Gastrocnemius medialis (tissue), 4 donors: ENCODE measurements at regions not wholly inside any gene's neighbourhood (a gene's known extent, or its start where the extent isn't known, plus 50 kb on each side); places are given as distances from the start of the nearest gene placed in this dataset.

Experiments used
- CTCF ChIP-seq, 5 experiments: fragments of 450-650 bp in 3 of 5; fragments of 200-600 bp in 2 of 5; sonication (generic) in 2 of 5; IDR thresholded peaks in 4 of 5; conservative IDR thresholded peaks in 1 of 5; 1 replicate in 4 of 5; 2 replicates in 1 of 5; pipeline ENCODE4 v1.5.1; 2016 to 2019; ENCODE audit warnings: antibody characterized with exemption in 5 of 5, mild to moderate bottlenecking in 3 of 5, moderate library complexity in 3 of 5
- POLR2A ChIP-seq, 2 donors: fragments of 450-650 bp; IDR thresholded peaks; one replicate each; pipeline ENCODE4 v1.6.1; 2017; ENCODE audit warnings: antibody characterized with exemption in 2 of 2, mild to moderate bottlenecking in 2 of 2, moderate library complexity in 2 of 2

- no peak for TF ChIP-seq CTCF (IDR thresholded peaks at IDR 0.05 in 4 of 5, conservative IDR thresholded peaks at IDR 0.05 in 1 of 5)
- no peak for TF ChIP-seq POLR2A (IDR thresholded peaks at IDR 0.05)
Measured at GRCh38 chr10:83287374-83287773, 851.9 kb upstream of the GHITM start.
